PC-9 (cell line): ENCODE measurements at regions not wholly inside any gene's neighbourhood (a gene's known extent, or its start where the extent isn't known, plus 50 kb on each side); places are given as distances from the start of the nearest gene placed in this dataset.

Experiments used
- BruUV-seq: library from RNA; stranded (reverse); fragments of 400-500 nt; replicated peaks from 2 replicates; lab custom pipeline; 2021; lab: Mats Ljungman, UMichigan
- CTCF ChIA-PET: fragments of 300-600 bp; sonication (Branson Sonifier 250); formaldehyde crosslinking; loops from one replicate; lab custom pipeline; 2022; ENCODE audit warnings: antibody characterized with exemption; lab: Charles Lee
- POLR2A ChIA-PET: fragments of 300-600 bp; sonication (Branson Sonifier 250); formaldehyde crosslinking; loops from one replicate; lab custom pipeline; 2022; ENCODE audit warnings: antibody characterized with exemption; ENCODE audit not compliant: unreplicated experiment; lab: Charles Lee
- DNase-seq, 2 experiments: peaks; one replicate each; pipeline versions ENCODE4 v3.0.0 to v3.0.0-alpha.2; 2015 to 2022; ENCODE audit warnings: mixed read lengths in 1 of 2
- H2AFZ ChIP-seq: fragments of 200-600 bp; sonication (generic); 2 replicates; pipeline ENCODE4 v1.8.1; 2017; ENCODE audit warnings: antibody characterized with exemption
- H3F3A ChIP-seq: fragments of 200-600 bp; sonication (generic); 2 replicates; pipeline ENCODE4 v1.8.1; 2017; ENCODE audit warnings: antibody characterized with exemption, mild to moderate bottlenecking, low read depth; ENCODE audit not compliant: insufficient read depth
- H3K27ac ChIP-seq: fragments of 200-600 bp; sonication (generic); 2 replicates; pipeline ENCODE4 v1.6.1; 2016; ENCODE audit warnings: mixed run types
- H3K27me3 ChIP-seq: fragments of 200-600 bp; sonication (generic); 2 replicates; pipeline ENCODE4 v1.6.1; 2016; ENCODE audit warnings: low read depth, mixed run types; ENCODE audit not compliant: insufficient read depth
- H3K36me3 ChIP-seq: fragments of 200-600 bp; sonication (generic); 2 replicates; pipeline ENCODE4 v1.6.1; 2016; ENCODE audit warnings: low read depth, mixed run types
- H3K4me1 ChIP-seq: fragments of 200-600 bp; sonication (generic); replicated peaks from 2 replicates; pipeline ENCODE4 v1.6.1; 2016; ENCODE audit warnings: mixed run types; ENCODE audit not compliant: insufficient read depth
- H3K4me2 ChIP-seq: fragments of 200-600 bp; sonication (generic); 2 replicates; pipeline ENCODE4 v1.6.1; 2017; ENCODE audit warnings: mixed run types
- H3K4me3 ChIP-seq: fragments of 200-600 bp; sonication (generic); 2 replicates; pipeline ENCODE4 v1.6.1; 2016; ENCODE audit warnings: mixed run types
- H3K79me2 ChIP-seq: fragments of 200-600 bp; sonication (generic); 2 replicates; pipeline ENCODE4 v1.6.1; 2017; ENCODE audit warnings: low read depth, mixed run types
- H3K9me2 ChIP-seq: fragments of 200-600 bp; sonication (generic); 2 replicates; pipeline ENCODE4 v1.8.1; 2017; ENCODE audit warnings: mild to moderate bottlenecking; ENCODE audit not compliant: insufficient read depth
- H3K9me3 ChIP-seq: fragments of 200-600 bp; sonication (generic); 2 replicates; pipeline ENCODE4 v1.8.1; 2016; ENCODE audit warnings: low read depth; ENCODE audit not compliant: insufficient read depth
- H4K20me1 ChIP-seq: fragments of 200-600 bp; sonication (generic); 2 replicates; pipeline ENCODE4 v1.8.1; 2017; ENCODE audit not compliant: insufficient read depth
- EZH2 ChIP-seq: fragments of 200-600 bp; sonication (generic); IDR thresholded peaks from 2 replicates; pipeline ENCODE4 v1.8.0; 2017; ENCODE audit warnings: antibody characterized with exemption, low read depth
- intact Hi-C: fragments of 100-400 bp; cut with micrococcal nuclease; formaldehyde crosslinking; loops from one replicate; pipeline ENCODE4 v1.10.0; 2022; ENCODE audit not compliant: unreplicated experiment
- TF ChIP-seq, protein P1 (sequence below): fragments of 200-600 bp; sonication (generic); conservative IDR thresholded peaks from 2 replicates; pipeline ENCODE4 v1.6.1; 2017; ENCODE audit warnings: mixed run types, antibody characterized with exemption, mild to moderate bottlenecking, moderate library complexity

DNA sequence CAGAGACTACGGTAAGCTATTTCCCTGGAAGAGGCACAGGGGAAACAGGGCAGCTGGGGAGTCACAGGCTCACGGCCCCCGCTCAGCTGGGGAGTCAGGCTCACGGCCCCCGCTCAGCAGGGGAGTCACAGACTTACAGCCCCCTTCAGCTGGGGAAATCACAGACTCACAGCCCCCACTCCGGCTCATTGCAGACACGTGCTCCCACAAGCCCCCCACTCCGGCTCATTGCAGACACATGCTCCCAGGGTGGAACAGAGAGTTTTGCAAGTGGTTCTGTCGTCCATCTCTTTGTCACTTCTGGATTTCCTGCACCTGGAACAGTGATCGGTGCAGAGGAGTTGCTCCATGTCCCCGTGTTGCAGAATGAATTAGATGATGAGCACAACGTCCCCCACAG, 405.5 kb downstream of the CDH26 start:
- Histone ChIP-seq H3K9me3 (no peaks in the 10 kb centered on the region), H3K27me3 (peaks cover 81% of the 10 kb centered on the region), H4K20me1 (no peaks in the 10 kb centered on the region), H3K4me3 (no peak overlapping the region), H3F3A (no peaks in the 10 kb centered on the region), H3K36me3 (no peaks in the 10 kb centered on the region), H3K9me2 (no peaks in the 10 kb centered on the region), H3K79me2 (no peaks in the 10 kb centered on the region), H3K27ac (no peak overlapping the region), H3K4me1 (no peaks in the 10 kb centered on the region), H2AFZ (no peak overlapping the region), H3K4me2 (no peak overlapping the region)
- no peak for DNase-seq
- CTCF ChIA-PET, result no interaction called here
- intact Hi-C loops, result no loop called here
- POLR2A ChIA-PET, result no interaction called here
- no TSS peak for BruUV-seq
- TF ChIP-seq, protein P1, sequence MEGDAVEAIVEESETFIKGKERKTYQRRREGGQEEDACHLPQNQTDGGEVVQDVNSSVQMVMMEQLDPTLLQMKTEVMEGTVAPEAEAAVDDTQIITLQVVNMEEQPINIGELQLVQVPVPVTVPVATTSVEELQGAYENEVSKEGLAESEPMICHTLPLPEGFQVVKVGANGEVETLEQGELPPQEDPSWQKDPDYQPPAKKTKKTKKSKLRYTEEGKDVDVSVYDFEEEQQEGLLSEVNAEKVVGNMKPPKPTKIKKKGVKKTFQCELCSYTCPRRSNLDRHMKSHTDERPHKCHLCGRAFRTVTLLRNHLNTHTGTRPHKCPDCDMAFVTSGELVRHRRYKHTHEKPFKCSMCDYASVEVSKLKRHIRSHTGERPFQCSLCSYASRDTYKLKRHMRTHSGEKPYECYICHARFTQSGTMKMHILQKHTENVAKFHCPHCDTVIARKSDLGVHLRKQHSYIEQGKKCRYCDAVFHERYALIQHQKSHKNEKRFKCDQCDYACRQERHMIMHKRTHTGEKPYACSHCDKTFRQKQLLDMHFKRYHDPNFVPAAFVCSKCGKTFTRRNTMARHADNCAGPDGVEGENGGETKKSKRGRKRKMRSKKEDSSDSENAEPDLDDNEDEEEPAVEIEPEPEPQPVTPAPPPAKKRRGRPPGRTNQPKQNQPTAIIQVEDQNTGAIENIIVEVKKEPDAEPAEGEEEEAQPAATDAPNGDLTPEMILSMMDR, result no peak
- no peak for TF ChIP-seq EZH2

DNA sequence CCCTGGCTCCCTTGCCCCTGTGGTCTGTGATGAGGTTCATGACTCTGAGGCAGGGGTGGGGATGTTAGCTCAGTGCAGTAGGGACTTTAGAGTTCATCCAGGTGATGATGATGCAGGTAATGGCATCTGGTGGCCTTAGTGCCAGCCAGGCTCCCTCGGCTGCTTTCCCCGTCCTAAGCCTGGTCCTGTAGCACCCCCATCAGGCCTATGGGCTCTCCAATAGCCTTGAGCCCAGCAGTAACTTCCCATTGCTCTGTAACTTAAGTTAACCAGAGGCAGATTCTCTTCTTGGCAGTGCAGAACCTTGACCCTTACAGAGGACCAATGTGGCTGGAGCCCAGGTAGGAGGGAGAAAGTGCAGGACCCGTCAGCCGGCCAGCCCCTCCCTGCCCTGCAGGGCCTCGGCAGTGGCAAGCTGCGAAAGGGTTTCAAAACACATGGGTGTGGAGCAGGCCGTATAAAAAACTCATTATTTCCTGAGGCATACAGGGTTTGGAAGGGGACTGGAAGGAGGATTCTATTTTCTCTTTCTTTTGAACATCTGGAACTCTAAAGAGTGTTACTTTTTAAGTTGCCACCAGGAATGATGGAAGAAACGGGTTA, 406.9 kb downstream of the CDH26 start:
- BruUV-seq, result no TSS peak
- Histone ChIP-seq H3K9me3 (no peaks in the 10 kb centered on the region), H2AFZ (no peak overlapping the region), H3K27me3 (peaks cover 67% of the 10 kb centered on the region), H3K4me1 (no peaks in the 10 kb centered on the region), H3K79me2 (no peaks in the 10 kb centered on the region), H3F3A (no peaks in the 10 kb centered on the region), H3K9me2 (no peaks in the 10 kb centered on the region), H3K36me3 (no peaks in the 10 kb centered on the region), H4K20me1 (no peaks in the 10 kb centered on the region), H3K4me3 (no peak overlapping the region), H3K27ac (no peak overlapping the region), H3K4me2 (no peak overlapping the region)
- no peak for DNase-seq
- ChIA-PET CTCF (no interaction called here), POLR2A (no interaction called here)
- intact Hi-C loops, result no loop called here
- TF ChIP-seq, protein P1, result 0 out of 2 replicates have a peak, but pooled peaks have one; percentile 16
- no peak for TF ChIP-seq EZH2

DNA sequence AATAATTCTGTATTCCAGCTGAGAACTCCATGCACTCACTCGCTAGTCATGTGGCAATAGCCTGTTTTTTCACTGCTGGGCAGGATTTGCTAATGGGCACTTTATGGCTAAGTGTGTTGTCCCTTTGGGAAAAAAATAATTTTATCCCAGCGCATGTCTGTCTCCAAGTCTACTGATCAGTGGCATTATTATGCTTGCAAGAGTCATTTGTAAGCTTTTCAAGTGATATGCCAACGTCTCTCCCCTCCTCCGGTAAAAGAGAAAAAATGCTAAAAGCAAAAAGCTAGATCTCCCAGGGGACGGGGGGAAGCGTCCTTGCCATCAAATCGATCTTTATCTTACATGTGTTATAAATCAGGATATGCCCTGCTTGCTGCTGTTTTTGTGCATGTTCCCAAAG, 407.7 kb downstream of the CDH26 start:
- Histone ChIP-seq H3K79me2 (no peaks in the 10 kb centered on the region), H4K20me1 (no peaks in the 10 kb centered on the region), H3K4me1 (no peaks in the 10 kb centered on the region), H3F3A (no peaks in the 10 kb centered on the region), H3K27me3 (peaks cover 61% of the 10 kb centered on the region), H3K9me2 (no peaks in the 10 kb centered on the region), H3K9me3 (no peaks in the 10 kb centered on the region), H3K36me3 (no peaks in the 10 kb centered on the region), H3K27ac (no peak overlapping the region), H3K4me3 (no peak overlapping the region), H3K4me2 (no peak overlapping the region), H2AFZ (no peak overlapping the region)
- DNase-seq, result no peak
- intact Hi-C loops, result no loop called here
- TF ChIP-seq, protein P1, result no peak
- TF ChIP-seq EZH2, result no peak
- BruUV-seq, result no TSS peak
- CTCF ChIA-PET, result no interaction called here
- POLR2A ChIA-PET, result no interaction called here
